ENCODE measurements at regions not wholly inside any gene's neighbourhood (a gene's known extent, or its start where the extent isn't known, plus 50 kb on each side); places are given as distances from the start of the nearest gene placed in this dataset.

DNA sequence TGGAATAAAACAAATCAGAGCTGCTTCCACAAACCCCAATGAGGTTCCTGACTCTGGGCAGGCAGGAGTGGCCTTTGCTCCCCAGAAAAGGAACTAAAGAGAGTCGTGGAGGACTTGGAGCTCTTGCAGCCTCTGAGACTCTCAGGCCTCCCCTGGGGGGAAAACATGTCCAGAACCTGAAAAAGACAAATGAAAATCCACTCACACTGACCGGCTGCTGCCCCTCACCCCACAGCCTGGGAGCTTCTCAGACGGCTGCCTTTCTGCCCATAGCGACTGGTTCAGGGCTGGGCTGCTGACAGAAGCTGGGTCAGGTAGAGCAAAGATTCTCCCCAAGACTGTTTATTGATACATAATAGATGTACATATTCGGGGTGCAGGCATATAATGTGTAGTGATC is 356.0 kb downstream of the ADGRD1 start (continued):
- TF ChIP-seq CTBP2 (IDR thresholded peaks at IDR 0.05; ENCODE audit: borderline replicate concordance, insufficient read depth, insufficient read length, low read length): no peak
- no peak for TF ChIP-seq SP2 (IDR thresholded peaks at IDR 0.05; ENCODE audit: low read length)
- TF ChIP-seq CHD7 (IDR thresholded peaks at IDR 0.05; ENCODE audit: insufficient replicate concordance, low read length): no peak
- no peak for TF ChIP-seq PHF8 (conservative IDR thresholded peaks at IDR 0.05; ENCODE audit: low read depth, low read length)

Measured in H1 (cell line).